GM19239 (cell line): ENCODE measurements at regions not wholly inside any gene's neighbourhood (a gene's known extent, or its start where the extent isn't known, plus 50 kb on each side); places are given as distances from the start of the nearest gene placed in this dataset.
"Not testable (repeated sequence)": the region's sequence is repeated elsewhere in the genome, so short reads cannot be mapped to it uniquely, and the experiment has no call there.

Experiments used
- DNase-seq: peaks from one replicate; pipeline ENCODE4 v3.0.0; 2011; ENCODE audit warnings: low spot score; ENCODE audit not compliant: insufficient read length
- FAIRE-seq: peaks from 2 replicates; lab custom pipeline; 2011; peaks lifted over from hg19 to GRCh38; lab: Jason Lieb, UNC

DNA sequence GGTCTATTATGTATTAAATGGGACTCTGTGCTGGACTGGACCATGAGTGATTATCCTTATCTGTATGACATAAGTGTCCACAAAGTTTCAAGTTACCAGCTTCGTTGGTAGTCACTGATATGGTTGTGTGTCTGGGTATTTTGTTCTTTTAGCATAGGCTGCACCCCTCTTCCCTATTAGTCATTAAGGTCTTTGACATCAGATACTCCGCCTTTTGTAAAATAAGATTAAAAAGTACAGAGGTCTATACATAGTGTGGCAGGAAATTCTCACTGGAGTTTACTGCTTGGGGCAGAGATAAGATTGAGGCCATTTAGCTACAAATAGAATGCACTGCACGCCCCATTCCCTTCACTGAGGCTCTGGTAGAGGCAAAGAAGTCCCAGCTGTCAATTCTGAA lies 99.4 kb downstream of the TMEM215 start:
- DNase-seq (no peak), FAIRE-seq (no peak)

- FAIRE-seq, result no peak
- DNase-seq, result no peak
Observed at GRCh38 chr9:32884482-32884881, 101.1 kb downstream of the TMEM215 start.

DNA sequence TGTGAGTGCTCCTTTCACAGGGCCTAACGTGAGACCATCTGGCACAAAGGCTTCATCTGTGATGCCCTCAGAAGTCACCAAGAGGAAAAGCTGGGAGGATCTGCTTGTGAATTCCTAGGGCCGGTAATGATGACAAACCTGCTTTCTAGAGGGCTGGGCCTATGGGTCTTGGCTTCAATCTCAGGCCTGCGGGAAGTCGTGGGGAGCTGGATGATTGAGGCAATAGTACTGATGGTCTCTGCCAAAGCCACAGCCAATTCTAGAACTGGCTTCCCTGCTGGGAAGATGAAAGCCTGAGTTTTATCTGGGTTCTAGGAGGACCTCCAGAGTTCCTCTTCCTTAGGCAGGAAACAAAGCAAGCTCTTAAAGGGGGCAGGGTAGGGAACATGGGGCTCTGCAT lies 102.7 kb downstream of the TMEM215 start:
- FAIRE-seq (no peak), DNase-seq (no peak)

GRCh38 chr9:32894485-32894884 lies 106.9 kb downstream of the APTX start:
- DNase-seq, FAIRE-seq: not testable (repeated sequence)

DNA sequence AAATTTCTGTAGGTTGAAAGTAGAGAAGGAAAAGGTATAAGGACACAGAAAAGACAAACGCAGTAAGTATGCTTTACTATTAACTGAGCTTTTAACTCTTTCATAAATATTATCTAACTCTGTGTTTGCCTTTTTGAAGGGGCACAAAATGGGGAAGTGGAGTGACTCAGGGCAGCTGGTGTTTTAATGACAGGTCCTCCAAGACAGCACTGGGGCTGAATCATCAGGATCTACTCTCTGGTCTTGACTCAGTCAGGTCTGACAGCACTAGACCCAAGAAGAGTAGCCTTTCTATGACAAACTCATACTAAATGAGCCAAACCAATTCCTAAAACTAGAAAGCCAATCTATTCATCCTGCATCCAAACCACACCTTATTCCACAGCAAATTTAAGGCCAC lies 102.2 kb downstream of the APTX start:
- DNase-seq, result no peak
- no peak for FAIRE-seq

- FAIRE-seq, result no peak
Observed at GRCh38 chr9:32899761-32900160, 101.7 kb downstream of the APTX start.

GRCh38 chr9:32906213-32906612 lies 95.2 kb downstream of the APTX start:
- FAIRE-seq, result peak; percentile 91
- DNase-seq, result peak; percentile 29

More at GRCh38 chr9:32899761-32900160, 101.7 kb downstream of the APTX start:
- no peak for DNase-seq

DNA sequence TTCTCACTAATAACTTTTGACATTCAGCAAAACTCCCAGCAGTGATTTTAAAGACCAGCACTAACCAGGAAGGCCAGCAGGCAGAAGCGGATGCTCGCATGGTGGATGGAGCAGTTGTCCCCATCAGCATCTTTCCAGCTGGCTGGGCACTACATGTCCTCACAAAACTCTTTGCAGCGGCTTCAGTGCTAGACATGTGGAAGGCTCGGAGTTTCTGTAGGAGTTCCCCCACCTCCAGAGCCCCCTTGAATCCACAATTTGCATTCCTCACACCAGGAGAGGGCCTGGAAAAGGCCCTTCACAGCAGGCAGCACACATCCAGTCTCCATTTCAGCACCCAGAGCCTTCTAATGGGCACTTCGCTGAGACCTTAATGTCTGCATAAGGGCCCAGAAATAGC lies 85.6 kb downstream of the APTX start:
- no peak for FAIRE-seq
- DNase-seq, result no peak

DNA sequence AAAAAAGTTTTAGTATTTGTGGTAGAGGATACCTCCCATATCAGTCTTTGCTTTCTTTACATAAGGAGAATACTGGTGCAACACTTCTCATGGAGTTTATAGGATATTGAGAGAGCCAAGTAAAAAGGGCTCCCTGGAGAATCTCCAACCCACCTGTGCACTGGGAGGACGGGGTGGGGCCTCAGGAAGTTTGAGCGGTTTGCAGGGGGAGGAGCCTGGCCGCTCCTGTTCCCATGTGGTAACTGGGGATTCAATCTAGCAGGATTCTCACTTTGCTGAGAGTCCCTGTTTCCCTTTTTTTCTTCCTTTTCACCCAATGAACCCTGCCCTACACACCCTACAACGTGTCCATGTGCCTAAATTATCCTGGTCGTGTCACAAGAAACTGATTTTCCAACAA lies 82.8 kb downstream of the APTX start:
- DNase-seq (no peak), FAIRE-seq (no peak)
